WI38 (cell line): ENCODE measurements at regions not wholly inside any gene's neighbourhood (a gene's known extent, or its start where the extent isn't known, plus 50 kb on each side); places are given as distances from the start of the nearest gene placed in this dataset.

Source experiments
- H3K4me3 ChIP-seq: 2 replicates; pipeline ENCODE4 v1.5.1; 2011; ENCODE audit warnings: low read depth, mild to moderate bottlenecking, control low read depth, low read length
- TF ChIP-seq, protein P1 (sequence below): IDR thresholded peaks from 2 replicates; pipeline ENCODE4 v1.5.1; 2012; ENCODE audit warnings: low read depth, mild to moderate bottlenecking, control low read depth, low read length

DNA sequence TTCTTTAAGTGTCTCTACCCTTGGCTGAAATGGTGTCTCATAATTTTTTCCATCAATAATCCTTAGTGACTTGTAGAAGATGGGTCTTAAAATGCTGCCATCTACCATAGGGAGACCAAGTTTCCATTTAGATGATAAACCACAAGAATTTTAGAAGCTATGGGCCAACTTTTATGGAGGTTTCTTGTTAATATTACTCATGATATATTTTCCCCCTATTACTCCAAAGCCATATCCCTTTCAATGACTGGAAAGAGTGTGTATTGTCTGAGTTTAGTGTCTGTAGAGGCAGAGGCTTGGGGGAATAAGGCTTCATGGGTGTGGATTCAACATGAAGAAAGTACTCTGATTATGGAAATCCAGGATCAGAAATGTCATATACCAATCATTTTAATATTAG is 507.3 kb upstream of the TNC start:
- H3K4me3 ChIP-seq, result no peak overlapping the region
- TF ChIP-seq, protein P1, sequence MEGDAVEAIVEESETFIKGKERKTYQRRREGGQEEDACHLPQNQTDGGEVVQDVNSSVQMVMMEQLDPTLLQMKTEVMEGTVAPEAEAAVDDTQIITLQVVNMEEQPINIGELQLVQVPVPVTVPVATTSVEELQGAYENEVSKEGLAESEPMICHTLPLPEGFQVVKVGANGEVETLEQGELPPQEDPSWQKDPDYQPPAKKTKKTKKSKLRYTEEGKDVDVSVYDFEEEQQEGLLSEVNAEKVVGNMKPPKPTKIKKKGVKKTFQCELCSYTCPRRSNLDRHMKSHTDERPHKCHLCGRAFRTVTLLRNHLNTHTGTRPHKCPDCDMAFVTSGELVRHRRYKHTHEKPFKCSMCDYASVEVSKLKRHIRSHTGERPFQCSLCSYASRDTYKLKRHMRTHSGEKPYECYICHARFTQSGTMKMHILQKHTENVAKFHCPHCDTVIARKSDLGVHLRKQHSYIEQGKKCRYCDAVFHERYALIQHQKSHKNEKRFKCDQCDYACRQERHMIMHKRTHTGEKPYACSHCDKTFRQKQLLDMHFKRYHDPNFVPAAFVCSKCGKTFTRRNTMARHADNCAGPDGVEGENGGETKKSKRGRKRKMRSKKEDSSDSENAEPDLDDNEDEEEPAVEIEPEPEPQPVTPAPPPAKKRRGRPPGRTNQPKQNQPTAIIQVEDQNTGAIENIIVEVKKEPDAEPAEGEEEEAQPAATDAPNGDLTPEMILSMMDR, result no peak

DNA sequence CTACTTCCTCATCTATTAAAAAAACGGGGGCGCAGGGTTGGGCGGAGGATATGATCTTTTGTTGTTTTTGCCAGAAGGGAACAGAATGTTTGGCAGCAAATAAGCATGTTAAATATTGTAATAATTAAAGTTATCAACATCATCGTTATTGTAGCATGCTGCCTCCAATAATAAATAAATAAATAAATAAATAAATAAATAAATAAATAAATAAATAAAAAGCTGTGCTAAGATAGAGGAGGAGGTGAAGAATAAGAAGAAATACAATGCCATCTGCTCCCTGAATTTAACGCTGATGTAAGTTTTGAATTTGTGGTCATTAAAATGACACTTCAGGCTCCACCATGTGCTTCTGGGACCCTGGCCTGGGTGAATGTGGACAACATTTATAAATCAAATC is 508.0 kb upstream of the TNC start:
- TF ChIP-seq, protein P1, result no peak
- no peak overlapping the region for H3K4me3 ChIP-seq

DNA sequence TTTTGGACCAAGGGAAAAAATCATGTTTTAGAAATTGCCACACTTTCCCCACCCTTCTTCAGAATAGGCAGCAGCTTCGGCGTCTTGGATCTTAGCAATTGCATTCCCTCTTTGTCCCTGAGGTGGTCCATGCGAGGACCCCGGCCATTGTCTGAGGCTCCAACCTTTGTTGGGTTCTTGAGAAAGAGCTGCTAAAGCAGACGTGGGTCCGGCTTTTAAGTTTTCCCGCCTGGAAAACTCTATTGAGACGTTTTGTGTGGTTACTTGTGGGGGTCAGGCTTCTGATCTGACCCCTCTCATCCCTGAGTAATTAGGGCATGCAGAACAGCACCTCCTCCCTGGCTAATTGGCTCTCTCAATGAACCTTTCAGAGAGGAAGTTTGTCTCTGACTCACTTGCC is 509.6 kb upstream of the TNC start:
- TF ChIP-seq, protein P1, result no peak
- H3K4me3 ChIP-seq, result no peak overlapping the region

GRCh38 chr9:115628426-115628825 is 510.5 kb upstream of the TNC start:
- H3K4me3 ChIP-seq, result no peak overlapping the region
- TF ChIP-seq, protein P1, result no peak

DNA sequence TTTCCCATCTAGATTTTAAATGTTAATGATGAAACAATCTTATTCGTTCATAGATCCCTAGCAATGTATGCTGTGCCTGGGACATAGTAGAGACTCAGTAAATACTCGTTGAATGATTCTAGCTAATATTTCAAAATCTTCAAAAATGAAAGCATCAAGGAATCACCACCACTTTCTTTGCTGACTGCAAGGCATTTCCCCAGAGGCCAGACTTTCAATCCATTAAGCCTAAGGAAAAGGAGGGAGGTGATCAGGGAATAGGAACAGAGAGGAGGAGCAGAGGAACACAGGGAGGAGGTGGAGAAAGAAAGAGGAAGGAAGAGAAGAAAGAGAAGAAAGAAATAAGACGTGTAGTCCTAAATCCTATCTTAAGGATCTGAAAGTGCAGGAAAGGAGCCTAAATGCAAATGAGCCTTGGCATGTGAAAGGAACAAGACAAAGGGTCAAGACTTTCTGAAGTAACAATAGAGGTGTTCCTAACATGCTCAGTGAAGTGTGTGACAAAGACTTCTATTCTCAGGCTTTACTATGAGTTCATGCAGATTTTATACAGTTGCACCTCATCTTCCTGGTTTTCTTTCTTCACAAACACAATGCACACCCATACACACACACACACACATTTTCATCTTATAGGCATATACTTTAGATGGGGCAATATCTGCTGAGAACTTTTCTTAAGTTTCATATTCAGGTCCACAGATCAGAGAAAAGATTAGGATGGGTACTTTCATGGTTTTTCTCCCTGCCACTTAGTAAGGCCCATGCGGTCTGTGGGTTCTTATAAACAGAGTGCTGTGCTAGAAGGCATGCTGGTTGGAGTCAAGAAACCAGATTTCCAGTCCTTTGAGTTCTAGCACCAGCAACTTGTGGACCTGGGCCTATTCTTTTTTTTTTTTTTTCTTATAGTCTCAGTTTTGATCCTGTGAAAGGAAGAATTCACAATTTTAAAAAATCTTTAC is 512.2 kb upstream of the TNC start:
- H3K4me3 ChIP-seq, result no peak overlapping the region
- TF ChIP-seq, protein P1, result no peak

DNA sequence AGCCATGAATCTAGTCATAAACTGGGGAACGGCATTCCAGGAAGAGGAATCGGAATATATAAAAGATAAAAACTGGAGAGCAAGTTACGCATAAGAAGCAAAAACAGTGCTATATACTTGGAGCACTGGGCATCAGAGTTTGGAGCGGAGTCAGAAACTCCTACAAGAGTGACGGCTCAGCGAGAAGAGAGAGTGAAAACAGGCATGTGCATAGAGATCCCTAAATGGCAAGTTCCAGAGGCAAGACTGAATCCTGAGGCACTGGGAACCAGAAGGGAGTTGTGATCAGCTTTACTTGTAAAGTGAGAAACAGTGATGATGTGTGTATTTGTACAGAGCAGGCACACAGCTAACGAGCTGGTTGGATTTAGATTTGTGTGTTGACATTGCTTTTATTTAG is 514.4 kb upstream of the TNC start:
- H3K4me3 ChIP-seq, result no peak overlapping the region
- TF ChIP-seq, protein P1, result no peak

DNA sequence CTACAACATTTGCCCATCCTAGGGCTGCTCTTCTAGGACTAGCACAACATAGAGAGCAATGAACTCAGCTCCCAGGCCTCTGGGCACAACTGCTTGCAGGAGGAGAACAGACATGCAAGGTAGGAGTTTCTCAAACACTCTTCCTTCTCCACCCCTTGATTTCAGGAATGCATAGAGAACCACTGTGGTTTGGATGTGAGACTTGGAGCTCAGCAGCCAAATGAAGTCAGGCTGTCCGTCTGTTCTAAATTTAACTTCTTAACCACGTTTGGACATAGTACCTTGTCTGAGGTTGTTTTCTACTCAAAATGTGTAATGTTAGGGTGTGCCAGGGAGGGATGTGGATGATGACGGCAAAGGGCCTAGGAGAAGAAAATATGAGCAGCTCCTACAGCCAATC is 515.1 kb upstream of the TNC start:
- TF ChIP-seq, protein P1, result no peak
- H3K4me3 ChIP-seq, result no peak overlapping the region
